Activated CD4-positive, CD25-positive, alpha-beta regulatory T cell (primary cell): ENCODE measurements at regions not wholly inside any gene's neighbourhood (a gene's known extent, or its start where the extent isn't known, plus 50 kb on each side); places are given as distances from the start of the nearest gene placed in this dataset.

Source experiments
- DNase-seq, 4 experiments: peaks; one replicate each; lab custom pipeline; 2025; lab: John Stamatoyannopoulos, UW

DNA sequence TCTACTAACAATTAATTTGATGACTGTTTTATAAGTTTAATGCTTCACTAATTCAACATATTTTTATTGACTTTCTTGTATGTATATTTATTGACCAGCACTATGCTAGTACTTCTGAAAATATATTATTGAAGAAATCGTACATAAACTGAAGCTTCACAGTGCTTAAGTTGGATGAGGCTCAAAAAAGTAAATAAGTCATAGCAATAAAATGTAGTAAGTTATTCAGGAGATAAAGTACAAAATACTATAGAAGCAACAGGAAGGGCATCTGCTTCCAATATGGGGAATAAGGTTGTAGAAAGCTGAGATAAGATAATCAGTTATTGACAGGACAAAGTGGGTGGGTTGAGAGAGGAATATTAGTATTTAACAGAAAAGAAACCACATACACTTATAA, 944.9 kb upstream of the MIR17HG start:
- no peak for DNase-seq

DNA sequence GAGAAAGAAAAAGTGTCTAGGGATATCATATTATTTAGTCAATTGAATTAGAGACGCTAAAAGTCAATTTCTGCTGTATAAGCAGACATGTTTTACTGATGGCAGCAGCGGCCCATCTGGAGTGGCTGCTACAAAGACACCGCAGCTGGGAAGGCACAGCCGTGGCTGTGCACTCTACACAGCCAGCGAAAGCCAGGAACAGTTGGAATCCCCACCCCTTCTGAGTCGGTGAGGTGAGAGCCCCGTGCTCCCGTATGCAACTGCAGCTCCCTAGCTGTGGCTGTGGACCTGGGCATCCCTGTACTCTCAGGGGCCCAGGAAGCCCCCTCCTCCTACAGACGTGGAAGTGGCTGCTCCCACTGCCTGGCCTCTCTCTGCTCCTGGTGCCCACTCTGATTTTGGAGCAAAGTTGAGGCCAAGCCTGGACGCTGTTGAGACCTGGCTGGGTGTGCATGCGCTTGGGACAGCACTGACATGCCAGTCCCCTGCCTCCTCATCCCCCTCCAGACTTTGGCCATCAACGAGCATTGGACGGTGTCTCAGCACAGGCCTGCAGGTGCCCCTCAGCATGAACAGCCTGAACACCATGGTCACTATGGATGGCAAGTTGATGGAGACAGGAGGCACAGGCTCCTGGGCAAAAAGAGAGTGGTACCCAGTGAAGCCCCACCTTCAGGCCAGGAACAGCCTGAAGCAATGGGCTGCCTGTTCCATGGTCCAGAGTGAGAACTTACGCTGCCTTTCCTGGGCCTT, 944.0 kb upstream of the MIR17HG start:
- DNase-seq: no peak

DNA sequence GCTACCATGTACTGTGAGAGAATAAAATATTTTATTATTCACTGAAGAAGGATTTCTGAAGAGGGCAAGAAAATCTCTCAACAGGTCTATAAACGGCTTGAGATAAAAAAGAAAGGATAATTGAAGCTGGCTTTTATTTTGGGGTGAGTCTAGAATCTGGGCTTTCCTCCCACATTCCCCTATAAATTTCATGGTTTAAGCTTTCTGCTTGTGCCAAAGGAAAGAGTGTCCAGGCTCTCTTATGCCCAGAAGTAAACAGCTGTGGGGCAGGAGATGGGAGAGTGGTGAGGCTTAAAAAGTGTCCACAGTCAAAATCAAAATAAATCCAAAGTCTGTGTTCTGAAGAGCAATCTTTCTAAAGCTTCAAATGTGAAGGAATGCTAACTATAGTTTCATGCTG, 942.2 kb upstream of the MIR17HG start:
- no peak for DNase-seq

DNA sequence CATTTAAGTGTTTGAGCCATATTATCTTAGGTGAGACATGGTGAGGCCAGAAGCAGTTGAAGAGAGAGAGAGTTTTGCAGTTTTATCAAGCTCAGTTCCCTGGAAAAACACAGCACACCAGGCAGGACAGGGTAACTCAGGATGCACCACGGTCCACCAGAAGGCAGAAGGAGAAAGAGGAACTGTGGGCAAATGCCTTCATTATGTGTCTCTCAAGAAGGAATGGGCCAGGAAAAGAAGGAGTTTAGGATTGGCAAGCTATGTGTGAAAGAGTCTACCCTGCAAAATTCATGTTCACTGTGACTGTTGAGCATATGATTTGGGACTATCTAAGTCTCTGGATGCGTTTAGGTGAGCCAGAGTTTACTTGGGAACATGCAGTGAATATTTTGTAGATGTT, 934.5 kb upstream of the MIR17HG start:
- no peak for DNase-seq

DNA sequence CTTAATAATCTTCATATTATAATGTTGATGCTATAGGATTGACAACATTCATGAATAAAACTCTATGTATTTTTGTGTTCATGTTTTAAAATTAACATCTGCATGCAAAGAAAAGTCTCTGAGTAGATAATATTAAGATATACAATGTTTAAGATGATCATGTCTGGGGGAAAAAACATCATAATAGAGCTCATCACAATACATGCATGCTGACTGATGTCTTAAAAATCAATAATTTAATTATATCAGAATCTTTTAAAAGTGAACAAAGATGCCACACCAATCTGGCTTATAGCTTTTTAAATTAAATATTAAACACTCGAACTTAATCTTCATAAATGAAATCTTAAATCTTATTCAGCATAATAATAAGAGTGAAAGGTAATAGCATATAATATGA, 933.9 kb upstream of the MIR17HG start:
- no peak for DNase-seq

DNA sequence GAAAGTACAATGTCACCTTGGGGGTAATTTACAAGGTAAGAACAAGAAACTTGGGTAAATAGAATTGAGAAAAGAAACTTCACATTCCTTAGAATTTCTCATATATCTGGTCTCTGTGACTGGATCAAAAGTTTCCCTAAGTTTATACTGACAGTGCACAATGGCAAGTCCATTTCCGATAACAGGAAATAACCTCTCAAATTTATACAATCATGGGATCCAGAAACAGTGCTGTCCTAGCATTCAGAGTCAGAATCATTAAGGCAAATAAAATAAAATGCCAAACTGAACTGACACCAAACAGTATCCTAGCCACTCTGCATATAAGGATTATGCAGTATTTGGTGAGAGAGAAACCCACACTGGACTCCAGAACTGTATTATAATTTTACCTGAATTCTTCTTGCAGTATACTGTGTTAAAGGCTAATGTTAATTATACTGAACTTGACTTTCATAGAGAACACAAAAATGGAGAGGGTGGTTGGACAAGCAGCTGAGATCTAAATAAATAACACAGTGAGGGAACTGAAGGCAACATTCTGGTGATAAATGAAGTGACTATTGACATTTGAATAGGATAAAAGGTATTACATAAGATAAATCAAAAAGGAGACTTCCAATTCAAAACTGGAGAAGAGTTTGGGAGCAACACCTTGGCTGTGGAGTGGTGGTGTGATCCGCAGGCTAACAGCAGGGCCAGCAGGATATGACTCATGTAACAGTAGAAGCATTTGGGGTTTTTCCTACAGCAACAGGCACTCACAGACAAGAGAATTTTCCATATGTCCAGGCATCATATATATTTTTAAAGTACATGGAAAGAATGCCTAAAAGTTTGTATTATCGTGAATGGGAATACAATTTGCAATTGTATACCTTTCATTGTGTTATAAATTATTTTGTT, 932.5 kb upstream of the MIR17HG start:
- DNase-seq: no peak

DNA sequence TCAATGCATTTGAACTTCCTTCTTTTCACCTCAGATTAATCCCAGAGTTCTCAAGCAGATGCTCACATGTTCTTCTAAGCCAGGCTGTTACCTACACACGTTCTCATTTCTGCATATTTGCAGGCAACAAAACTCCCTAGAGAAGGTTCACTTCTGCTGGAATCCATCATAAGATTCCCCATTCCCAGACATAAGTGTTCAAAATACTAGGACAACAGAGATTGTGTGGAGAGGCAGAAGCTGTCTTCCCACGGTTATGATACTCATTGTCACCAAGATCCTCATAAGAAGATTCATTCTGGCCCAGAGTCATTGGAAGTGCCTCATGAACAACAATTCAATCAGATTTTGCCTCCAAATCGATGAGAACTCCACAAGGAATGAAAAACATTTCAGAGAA, 931.6 kb upstream of the MIR17HG start:
- no peak for DNase-seq

DNA sequence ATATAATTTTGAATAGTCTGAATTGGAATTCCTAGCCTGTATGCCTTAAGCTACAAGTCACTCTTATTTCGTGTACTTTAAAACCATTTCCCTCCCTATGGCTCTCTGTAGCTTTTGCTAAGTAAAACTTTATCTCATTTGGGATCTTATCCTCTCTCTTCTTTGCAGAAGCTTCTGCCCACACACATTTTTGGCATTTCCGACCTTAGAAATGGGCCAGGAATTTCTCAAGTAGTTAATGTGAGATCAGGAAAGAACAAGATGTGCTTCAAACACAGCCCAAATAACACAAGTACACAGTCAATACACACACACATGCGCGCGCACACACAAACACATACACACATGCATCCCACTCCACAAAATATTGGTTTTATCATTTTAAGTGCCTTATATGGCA, 931.0 kb upstream of the MIR17HG start:
- no peak for DNase-seq

DNA sequence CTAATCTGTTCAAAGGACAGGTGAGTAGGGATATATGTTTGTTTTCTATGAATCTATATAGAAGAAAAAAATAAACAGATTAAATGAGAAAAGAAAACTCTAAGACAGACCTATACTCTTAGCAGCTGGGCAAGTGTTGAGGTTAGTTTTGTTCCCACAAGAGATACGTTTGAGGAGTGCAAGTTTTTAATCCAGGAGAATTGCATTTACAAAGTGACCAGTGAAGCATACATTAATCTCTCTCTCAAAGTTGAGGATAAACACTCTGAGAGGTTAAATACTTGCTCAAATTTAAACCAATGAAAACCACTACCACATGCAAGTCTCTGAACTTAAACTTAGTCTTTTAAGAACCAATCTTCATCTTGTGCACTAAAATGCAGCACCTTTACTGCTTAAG, 930.5 kb upstream of the MIR17HG start:
- DNase-seq: no peak

DNA sequence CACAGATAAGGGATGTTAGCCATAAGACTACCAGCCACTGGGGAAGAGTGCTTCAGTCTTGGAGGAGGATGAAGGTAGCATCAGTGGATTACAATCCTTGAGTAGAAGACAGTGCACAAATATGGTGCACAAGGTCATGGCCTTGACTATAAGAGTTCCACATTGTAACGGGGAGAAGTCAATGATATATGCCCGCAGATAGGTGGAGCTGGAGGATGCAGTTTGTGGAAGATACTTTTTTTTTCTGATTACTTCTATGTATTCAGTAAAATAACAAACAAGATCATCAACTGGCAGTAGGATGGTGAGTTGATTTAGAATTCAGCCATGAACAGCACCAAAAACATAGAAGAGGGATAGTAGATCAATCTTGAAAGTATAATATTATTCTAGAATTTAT, 926.8 kb upstream of the MIR17HG start:
- no peak for DNase-seq

DNA sequence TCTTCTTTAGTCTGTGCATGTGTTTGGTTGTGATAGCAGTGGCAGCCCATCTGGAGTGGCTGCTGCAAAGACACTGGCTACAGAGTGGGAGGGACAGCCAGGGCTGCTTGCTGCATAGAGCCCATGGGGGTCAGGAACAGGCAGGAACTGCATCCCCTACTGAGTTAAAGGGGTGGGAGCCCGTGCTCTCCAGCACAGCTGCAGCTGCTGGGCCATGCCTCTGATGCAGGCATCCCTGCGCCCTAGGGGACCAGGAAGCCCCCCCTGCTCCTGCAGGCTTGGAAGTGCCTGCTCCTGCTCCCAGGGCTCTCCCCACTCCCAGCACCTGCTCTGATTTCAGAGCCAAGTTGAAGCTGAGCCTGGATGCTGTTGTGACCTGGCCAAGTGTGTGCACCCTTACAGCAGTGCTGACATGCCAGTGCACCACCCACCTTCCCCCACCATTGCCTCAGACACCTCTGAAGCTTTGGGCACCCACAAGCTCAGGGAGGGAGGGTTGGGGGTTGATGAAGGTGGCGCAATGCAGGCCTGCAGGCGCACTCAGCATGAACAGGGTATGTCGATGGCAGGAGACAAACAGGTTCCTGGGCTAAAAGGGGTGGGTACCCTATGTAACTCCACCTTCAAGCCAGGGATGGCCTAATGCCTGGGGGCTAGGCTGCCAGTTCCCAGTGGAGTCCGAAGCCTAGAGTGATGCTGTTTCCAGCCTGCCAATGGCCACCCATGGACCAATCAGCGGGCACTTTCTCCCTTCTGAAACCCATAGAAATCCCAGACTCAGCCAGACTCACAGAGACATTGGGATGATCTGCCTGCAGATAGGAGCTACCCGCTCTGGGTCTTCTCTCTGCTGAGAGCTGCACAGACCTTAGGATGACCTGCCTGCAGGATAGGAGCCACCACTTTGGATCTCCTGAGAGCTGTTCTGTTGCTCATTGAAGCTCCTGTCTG, 919.9 kb upstream of the MIR17HG start:
- DNase-seq: no peak

DNA sequence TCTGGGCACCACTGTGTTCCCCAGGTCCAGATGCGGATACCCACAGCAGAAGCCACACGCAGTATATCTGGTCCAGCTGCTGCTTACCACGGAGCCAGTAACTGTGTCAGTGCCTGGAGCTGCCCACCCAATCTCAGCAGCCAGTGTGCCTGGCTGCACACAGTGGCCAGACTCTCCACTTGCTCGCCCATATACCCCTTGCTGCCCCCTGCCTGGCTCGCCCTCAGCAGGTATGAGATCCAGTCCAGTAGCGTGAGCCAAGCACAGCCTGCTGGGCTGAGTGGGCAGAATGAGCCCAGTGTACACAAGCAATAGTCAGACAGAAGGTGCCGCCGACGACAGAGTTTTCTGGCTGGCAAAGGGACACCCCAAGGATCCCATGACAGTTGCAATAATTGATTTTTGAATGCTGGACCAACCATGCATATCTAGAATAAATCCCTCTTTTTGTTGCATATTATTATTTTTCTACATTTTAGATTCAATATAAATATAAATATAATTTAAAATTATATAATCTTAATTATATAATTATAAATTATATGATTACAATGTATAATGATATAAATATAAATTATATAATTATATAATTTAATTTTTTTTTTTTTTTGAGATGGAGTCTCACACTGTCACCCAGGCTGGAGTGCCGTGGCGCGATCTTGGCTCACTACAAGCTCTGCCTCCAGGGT, 918.8 kb upstream of the MIR17HG start:
- no peak for DNase-seq

DNA sequence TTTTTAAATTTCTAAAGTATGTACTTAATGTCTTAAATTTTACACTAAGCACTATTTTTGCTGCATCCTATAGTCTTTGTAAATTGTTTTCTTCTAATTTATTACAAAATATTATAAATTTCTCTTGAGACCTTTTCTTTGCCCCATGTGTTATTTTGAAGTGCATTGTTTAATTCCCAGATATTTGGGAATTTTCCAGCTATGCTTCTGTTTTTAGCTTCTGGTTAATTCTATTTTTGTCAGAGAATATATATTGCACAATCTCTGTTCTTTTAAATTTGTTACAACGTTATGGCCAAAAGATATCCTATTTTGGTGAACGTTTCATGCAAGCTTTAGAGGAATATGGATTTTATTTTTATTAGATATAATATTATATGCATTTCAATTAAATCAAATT, 917.4 kb upstream of the MIR17HG start:
- DNase-seq: no peak

DNA sequence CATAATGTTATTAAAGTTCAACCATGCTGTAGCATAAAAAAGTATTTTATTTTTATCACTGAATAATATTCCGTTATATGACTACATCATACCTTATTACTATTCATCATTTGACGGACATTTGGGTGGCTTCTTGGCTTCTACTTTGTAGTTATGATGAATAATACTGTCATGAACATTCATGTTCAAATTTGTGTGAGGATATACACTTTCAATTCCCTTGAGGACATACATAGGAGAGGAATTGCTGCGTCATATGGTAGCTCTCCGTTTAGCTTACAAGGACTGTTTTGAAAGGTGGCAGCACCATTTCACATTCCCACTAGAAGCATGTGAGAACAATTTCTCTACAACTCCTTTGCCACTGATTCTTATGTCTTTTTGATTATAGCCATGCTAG, 910.8 kb upstream of the MIR17HG start:
- DNase-seq: no peak

DNA sequence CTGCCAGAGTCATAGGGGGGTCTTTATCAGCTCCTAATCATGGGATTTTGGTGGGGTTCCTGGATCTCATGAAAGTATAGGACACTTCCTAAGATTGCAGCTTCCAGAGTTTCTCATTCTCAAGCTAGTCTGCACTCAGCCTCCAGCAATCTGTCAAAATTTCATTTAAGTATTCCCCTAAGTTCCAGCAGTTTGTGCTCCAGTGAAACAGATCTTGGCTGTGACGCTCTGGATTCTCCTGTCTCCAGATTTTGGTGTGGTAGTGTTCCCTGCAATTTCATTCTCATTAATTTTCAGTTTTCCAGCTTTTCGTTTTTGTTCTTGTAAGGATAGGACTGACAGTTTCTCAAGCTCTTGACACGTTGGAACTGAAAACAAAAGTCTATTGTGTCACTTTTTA, 908.9 kb upstream of the MIR17HG start:
- no peak for DNase-seq

DNA sequence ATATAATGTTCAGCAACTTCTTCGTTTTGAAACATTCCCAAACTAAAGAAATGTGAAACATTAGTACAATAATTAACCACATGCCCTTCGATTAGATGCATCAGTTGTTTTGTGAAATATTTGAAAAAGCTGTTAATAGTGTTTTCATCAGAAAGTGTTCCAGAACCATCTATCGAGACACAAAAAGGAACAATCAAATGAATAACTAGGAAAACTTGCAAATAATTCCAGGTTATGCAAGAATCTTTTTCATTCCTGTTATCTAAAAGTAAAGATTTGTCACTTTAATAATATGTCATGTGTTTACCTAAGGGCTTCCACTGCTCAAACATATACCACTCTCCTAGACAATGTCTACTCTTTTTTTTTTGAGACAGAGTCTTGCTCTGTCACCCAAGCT, 904.2 kb upstream of the MIR17HG start:
- no peak for DNase-seq

DNA sequence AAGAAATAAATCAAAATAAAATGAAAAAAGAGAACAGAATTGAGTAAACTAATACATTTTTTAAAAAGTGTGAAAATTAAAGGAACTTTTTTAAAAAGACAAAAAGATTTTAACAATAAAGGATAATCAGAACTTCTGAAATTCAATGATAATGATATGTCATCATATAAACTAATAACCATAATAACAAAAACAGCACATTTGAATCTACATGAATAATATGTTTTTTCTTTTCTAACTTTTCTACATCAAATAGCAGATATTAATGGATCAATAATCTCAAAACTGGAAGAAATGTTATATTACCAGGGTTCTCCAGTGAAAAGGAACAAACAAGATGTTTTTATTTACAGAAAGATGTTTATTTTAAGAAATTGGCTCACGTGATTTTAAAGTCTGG, 903.3 kb upstream of the MIR17HG start:
- DNase-seq: no peak

DNA sequence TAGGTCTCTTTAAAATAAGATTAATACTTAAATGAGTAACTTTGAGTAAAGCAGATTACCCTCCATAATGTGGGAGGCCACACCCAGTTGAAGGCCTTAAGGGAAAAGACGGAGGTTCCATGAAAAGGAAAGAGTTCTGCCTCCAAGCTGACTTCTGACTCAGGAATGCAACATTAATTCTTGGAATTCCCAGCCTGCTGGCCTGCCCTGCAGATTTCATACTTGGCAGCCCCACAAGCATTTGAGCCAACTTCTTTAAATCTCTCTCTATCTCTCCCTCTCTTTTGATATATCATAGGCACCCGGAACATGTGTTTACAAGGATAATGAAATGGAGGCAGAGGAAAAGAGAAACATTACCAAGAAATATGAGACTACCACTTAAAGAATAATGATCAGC, 902.3 kb upstream of the MIR17HG start:
- DNase-seq: no peak

DNA sequence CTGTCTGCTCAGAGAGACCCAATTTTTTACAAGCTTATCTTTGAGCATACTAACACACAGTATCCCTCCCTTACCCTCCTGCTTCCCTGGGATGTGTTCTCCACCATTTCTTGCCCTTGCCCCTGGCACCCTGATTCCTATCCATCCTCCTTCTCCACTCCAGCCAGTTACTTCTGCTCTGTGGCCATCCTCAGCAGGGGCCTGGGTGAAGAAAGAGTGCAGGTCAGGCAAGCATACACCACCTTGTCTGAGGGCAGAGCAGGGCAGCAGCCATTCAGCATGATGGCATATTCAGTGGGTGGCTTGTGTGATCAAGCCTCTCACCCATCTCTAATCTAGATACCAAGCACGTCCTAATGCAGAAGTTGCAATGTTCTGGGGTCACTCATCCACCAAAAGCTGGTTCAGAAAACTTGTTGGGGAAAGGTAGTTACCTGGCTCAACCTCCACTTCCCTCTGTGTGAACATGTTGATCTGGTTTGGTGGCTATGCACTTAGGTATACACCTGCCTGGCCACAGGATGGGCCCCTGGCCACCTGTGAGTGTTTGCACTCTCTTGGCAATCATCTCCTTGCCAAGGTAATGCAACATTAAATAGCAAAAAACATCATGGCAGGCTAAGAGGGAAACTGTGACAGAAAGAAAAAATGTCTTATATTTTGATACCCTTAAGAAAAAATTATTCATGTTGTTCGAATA, 900.3 kb upstream of the MIR17HG start:
- DNase-seq: no peak

DNA sequence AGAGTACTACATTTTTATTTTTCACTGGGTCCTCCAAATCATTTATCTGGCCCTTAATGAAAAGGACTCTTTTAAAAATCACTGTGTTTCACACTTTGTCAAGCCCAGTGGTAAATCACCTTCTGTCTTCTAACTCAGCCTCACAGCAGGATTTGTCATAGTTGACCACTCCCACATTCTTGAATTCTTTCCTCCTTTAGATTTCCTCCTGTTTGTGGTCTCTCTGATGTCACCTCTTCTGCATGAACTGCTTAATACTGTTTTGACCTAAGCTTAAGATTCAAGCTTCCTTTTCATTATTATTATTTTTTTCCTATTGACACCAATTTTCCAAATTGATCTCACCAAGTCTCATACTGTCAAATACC, 899.8 kb upstream of the MIR17HG start:
- DNase-seq: no peak

DNA sequence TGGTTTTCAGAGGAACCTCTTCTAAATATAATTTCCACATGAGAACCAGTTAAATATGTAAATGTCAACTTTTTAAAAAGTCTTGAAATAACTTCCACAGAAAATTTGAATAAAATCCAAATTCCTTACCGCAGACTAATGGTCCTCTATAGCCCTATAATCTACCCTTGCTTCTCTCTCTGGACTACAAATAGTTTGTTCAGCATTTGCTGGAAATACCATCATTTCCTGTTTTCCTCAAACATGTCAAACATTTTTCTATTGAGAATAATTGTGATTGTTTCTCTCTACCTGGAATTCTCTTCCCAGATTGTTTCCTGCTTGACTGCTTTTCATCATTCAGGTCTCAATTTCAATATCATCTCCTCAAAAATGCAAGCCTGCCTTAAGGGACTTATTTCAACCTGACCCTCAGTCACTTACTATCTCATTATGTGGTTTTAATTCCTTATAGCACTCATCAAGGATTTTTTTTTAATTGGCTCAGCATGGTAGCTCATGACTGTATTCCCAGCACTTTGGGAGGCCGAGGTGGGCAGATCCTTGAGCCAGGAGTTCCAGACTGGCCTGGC, 898.9 kb upstream of the MIR17HG start:
- no peak for DNase-seq
